Vagina (tissue), 2 donors: ENCODE measurements at regions not wholly inside any gene's neighbourhood (a gene's known extent, or its start where the extent isn't known, plus 50 kb on each side); places are given as distances from the start of the nearest gene placed in this dataset.

Experiments
- CTCF ChIP-seq, 3 experiments: fragments of 450-650 bp in 2 of 3; fragments of 200-600 bp in 1 of 3; sonication (generic) in 1 of 3; IDR thresholded peaks; one replicate each; pipeline ENCODE4 v1.5.1; 2017 to 2019; ENCODE audit warnings: antibody characterized with exemption in 3 of 3, mild to moderate bottlenecking in 2 of 3, moderate library complexity in 2 of 3
- POLR2A ChIP-seq, 2 donors: fragments of 450-650 bp; IDR thresholded peaks; one replicate each; pipeline ENCODE4 v1.6.1; 2017; ENCODE audit warnings: antibody characterized with exemption in 2 of 2, mild to moderate bottlenecking in 2 of 2, moderate library complexity in 2 of 2

DNA sequence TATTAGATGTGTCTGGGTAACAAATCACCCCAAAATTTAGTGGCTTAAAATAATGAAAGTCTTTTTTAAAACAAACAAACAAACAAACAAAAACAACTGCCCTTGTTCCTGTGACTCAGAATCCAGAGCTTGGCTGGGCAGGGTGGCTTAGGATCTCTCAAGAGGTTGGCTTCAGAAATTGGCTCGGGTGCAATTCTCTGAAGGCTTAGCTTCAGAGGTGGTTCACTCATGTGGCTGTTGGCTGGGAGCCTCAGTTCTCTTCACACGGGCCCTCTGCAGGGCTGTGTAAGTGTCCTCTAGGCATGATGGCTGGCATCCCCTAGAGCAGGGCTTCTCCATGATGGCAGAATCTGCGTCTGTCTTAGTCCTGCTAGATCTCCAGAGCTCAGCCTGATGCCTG, 179.9 kb upstream of the BCOR start:
- TF ChIP-seq CTCF (IDR thresholded peaks at IDR 0.05) (no peak), POLR2A (IDR thresholded peaks at IDR 0.05) (no peak)
